ENCODE measurements at regions not wholly inside any gene's neighbourhood (a gene's known extent, or its start where the extent isn't known, plus 50 kb on each side); places are given as distances from the start of the nearest gene placed in this dataset.

- no peak for TF ChIP-seq CTCF (IDR thresholded peaks at IDR 0.05)
- no peak for TF ChIP-seq POLR2A (IDR thresholded peaks at IDR 0.05)
- TF ChIP-seq POLR2AphosphoS5 (IDR thresholded peaks at IDR 0.05): peak; percentile 37
Observed at GRCh38 chr9:113772121-113772810, 103.8 kb upstream of the ZNF618 start.
